ENCODE measurements at regions not wholly inside any gene's neighbourhood (a gene's known extent, or its start where the extent isn't known, plus 50 kb on each side); places are given as distances from the start of the nearest gene placed in this dataset.

DNA sequence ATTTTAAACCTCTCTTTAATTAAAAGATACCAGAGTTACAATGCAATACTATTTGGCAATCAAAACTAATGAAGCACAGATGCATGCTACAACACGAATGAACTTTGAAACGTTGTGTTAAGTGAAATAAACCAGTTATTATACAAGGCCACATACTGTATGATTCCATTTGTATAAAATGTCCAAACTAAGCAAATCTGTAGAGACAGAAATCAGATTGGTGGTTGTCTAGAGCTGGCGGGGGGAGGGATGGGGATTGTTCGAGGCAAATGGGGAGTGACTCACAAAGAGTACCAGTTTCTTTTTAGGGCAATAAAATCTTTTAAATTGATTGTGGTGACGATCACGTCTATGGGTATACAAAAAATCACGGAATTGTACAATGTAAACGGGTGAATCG lies 677.0 kb downstream of the NTRK3 start:
- no peak for TF ChIP-seq EZH2 (IDR thresholded peaks at IDR 0.05; ENCODE audit: borderline replicate concordance, low read depth, low read length, poor library complexity, severe bottlenecking)
- TF ChIP-seq, protein P1, sequence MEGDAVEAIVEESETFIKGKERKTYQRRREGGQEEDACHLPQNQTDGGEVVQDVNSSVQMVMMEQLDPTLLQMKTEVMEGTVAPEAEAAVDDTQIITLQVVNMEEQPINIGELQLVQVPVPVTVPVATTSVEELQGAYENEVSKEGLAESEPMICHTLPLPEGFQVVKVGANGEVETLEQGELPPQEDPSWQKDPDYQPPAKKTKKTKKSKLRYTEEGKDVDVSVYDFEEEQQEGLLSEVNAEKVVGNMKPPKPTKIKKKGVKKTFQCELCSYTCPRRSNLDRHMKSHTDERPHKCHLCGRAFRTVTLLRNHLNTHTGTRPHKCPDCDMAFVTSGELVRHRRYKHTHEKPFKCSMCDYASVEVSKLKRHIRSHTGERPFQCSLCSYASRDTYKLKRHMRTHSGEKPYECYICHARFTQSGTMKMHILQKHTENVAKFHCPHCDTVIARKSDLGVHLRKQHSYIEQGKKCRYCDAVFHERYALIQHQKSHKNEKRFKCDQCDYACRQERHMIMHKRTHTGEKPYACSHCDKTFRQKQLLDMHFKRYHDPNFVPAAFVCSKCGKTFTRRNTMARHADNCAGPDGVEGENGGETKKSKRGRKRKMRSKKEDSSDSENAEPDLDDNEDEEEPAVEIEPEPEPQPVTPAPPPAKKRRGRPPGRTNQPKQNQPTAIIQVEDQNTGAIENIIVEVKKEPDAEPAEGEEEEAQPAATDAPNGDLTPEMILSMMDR (conservative IDR thresholded peaks at IDR 0.05; ENCODE audit: low read depth, low read length) = no peak

Data from A673 (cell line).